Cerebellar nuclear complex (tissue), 1 donor: ENCODE measurements at regions not wholly inside any gene's neighbourhood (a gene's known extent, or its start where the extent isn't known, plus 50 kb on each side); places are given as distances from the start of the nearest gene placed in this dataset.
"Not testable (repeated sequence)": the region's sequence is repeated elsewhere in the genome, so short reads cannot be mapped to it uniquely, and the experiment has no call there.

Source experiments
- DNase-seq, 2 experiments: peaks; one replicate each; lab custom pipeline; 2025; lab: John Stamatoyannopoulos, UW

- no peak for DNase-seq
Measured at GRCh38 chr5:126677121-126677520, 76.4 kb downstream of the PHAX start.

GRCh38 chr5:126680191-126680817 lies 79.6 kb downstream of the PHAX start:
- no peak for DNase-seq

- DNase-seq, result not testable (repeated sequence)
Measured at GRCh38 chr5:126681314-126681713, 80.6 kb downstream of the PHAX start.

GRCh38 chr5:126681970-126682369 lies 81.2 kb downstream of the PHAX start:
- no peak for DNase-seq

GRCh38 chr5:126682856-126683255 lies 82.1 kb downstream of the PHAX start:
- no peak for DNase-seq

GRCh38 chr5:126683912-126684311 lies 83.2 kb downstream of the PHAX start:
- no peak for DNase-seq

- DNase-seq, result not testable (repeated sequence)
Measured at GRCh38 chr5:126684656-126685442, 84.1 kb downstream of the PHAX start.

GRCh38 chr5:126686451-126687126 lies 85.8 kb downstream of the PHAX start:
- no peak for DNase-seq

GRCh38 chr5:126692971-126693370 lies 84.0 kb upstream of the LMNB1 start:
- peak; percentile 72 to 86 for DNase-seq

GRCh38 chr5:126693806-126694205 lies 83.1 kb upstream of the LMNB1 start:
- peak in 1 of 2 experiments; percentile 51 for DNase-seq

- DNase-seq, result no peak
Measured at GRCh38 chr5:126694403-126694802, 82.5 kb upstream of the LMNB1 start.

- DNase-seq, result no peak
Measured at GRCh38 chr5:126695091-126695490, 81.8 kb upstream of the LMNB1 start.

- DNase-seq, result no peak
Measured at GRCh38 chr5:126707080-126707479, 69.9 kb upstream of the LMNB1 start.

GRCh38 chr5:126715765-126716164 lies 61.2 kb upstream of the LMNB1 start:
- no peak for DNase-seq

GRCh38 chr5:126716861-126717260 lies 60.1 kb upstream of the LMNB1 start:
- DNase-seq, result no peak

- DNase-seq, result no peak
Measured at GRCh38 chr5:126718236-126718868, 58.6 kb upstream of the LMNB1 start.

- DNase-seq, result no peak
Measured at GRCh38 chr5:126720369-126720768, 56.6 kb upstream of the LMNB1 start.

- no peak for DNase-seq
Measured at GRCh38 chr5:126723643-126724042, 53.3 kb upstream of the LMNB1 start.
